ENCODE measurements at regions not wholly inside any gene's neighbourhood (a gene's known extent, or its start where the extent isn't known, plus 50 kb on each side); places are given as distances from the start of the nearest gene placed in this dataset.

- TF ChIP-seq CTCF (conservative IDR thresholded peaks at IDR 0.05; ENCODE audit: low read depth, low read length) (no peak), EZH2phosphoT487 (IDR thresholded peaks at IDR 0.05; ENCODE audit: borderline replicate concordance, low read length) (no peak), EZH2 (IDR thresholded peaks at IDR 0.05; ENCODE audit: low read length, unreplicated experiment) (no peak)
Measured at GRCh38 chr4:58406762-58407161, 1296.6 kb upstream of the IGFBP7 start.

Measured in PC-3 (cell line).